ENCODE measurements at regions not wholly inside any gene's neighbourhood (a gene's known extent, or its start where the extent isn't known, plus 50 kb on each side); places are given as distances from the start of the nearest gene placed in this dataset.

DNA sequence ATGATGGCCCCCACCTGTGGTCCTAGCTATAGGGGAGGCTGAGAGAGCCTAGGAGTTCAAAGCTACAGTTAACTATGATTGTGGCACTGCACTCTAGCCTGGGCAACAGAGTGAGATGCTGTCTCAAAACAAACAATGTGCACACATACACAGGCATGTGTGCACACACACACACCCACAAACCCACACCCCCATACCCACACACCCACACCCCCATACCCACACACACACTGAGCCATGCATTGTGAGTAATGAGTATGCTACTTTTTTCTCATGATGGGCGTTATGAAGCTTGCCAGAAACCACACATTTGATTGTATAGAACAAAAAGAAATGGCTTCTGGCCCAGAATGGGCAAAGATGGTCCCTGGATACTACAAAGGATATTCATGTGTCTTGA is 691.1 kb downstream of the SLC4A3 start:
- Histone ChIP-seq H3K27ac (no peak overlapping the region), H3K4me3 (no peak overlapping the region), H3K4me1 (no peaks in the 10 kb centered on the region), H3K36me3 (no peaks in the 10 kb centered on the region), H3K27me3 (no peaks in the 10 kb centered on the region), H3K9me3 (no peaks in the 10 kb centered on the region)
- intact Hi-C loops (cut with DNase I) = no loop called here
- no peak for TF ChIP-seq CTCF (IDR thresholded peaks at IDR 0.05)
- ATAC-seq (no peak), DNase-seq (no peak)

- Histone ChIP-seq H3K27me3 (no peaks in the 10 kb centered on the region), H3K27ac (no peak overlapping the region), H3K4me1 (no peaks in the 10 kb centered on the region), H3K9me3 (no peaks in the 10 kb centered on the region), H3K36me3 (no peaks in the 10 kb centered on the region), H3K4me3 (no peak overlapping the region)
- intact Hi-C loops (cut with DNase I) = no loop called here
- TF ChIP-seq CTCF (IDR thresholded peaks at IDR 0.05) = no peak
- DNase-seq = no peak
- ATAC-seq = no peak
Measured at GRCh38 chr2:220320326-220320725, 692.9 kb downstream of the SLC4A3 start.

DNA sequence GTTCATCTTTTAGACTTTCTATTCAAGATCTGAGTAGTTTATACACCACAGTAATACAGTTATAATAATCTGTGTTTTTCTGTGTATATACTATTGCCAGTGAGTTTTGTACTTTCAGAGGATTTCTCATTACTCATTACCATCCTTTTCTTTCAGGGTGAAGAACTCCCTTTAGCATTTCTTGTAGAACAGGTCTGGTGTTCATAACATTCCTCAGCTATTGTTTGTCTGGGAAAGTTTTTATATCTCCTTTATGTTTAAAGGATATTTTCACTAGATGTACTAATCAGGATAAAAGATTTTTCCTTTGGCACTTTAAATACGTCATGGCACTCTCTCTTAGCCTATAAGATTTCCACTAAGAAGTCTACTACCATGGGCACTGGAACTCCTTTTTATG is 705.5 kb downstream of the SLC4A3 start:
- Histone ChIP-seq H3K27me3 (no peaks in the 10 kb centered on the region), H3K27ac (no peak overlapping the region), H3K4me3 (no peak overlapping the region), H3K36me3 (no peaks in the 10 kb centered on the region), H3K9me3 (peaks cover 5% of the 10 kb centered on the region), H3K4me1 (no peaks in the 10 kb centered on the region)
- no peak for TF ChIP-seq CTCF (IDR thresholded peaks at IDR 0.05)
- ATAC-seq = no peak
- intact Hi-C loops (cut with DNase I) = no loop called here
- DNase-seq = no peak

GRCh38 chr2:220334210-220334609 is 706.8 kb downstream of the SLC4A3 start:
- DNase-seq = no peak
- Histone ChIP-seq H3K4me3 (no peak overlapping the region), H3K9me3 (peaks cover 3% of the 10 kb centered on the region), H3K36me3 (no peaks in the 10 kb centered on the region), H3K4me1 (no peaks in the 10 kb centered on the region), H3K27me3 (no peaks in the 10 kb centered on the region), H3K27ac (no peak overlapping the region)
- intact Hi-C loops (cut with DNase I) = no loop called here
- no peak for TF ChIP-seq CTCF (IDR thresholded peaks at IDR 0.05)
- ATAC-seq = no peak

DNA sequence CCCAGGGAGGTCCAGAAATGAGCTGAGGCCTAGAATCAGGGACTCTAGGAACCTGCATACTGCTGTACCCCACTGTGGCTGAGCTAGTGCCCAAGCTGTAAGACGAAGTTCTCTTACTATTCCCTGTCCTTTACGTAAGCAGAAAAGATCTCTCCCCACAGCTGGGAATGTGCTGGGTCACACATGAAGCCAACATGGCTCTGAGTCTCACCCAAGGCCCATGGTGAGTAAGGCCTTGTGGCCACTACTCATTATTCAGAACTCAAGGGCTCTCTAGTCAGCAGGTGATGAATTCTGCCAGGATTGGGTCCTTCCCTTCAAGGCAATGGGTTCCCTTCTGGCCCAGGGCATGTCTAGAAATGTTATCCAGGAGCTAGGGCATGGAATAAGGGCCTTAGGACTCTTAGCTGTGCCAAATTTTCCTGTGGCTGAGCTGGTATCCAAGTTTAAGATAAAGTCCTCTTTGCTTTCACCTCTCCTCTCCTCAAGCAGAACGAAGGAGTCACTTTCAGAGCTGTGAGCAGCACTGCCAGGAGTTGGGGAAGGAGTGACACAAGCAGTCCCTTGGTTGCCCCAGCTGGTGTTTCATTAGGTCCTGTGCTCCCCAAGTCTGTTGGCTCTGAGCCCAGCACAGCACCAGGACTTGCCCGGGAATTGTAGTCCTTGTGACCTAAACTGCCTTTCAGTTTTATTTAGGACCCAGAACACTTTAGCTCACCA is 707.6 kb downstream of the SLC4A3 start:
- ATAC-seq = no peak

More for the DNA sequence above, 707.6 kb downstream of the SLC4A3 start:
- H3K36me3 ChIP-seq = no peaks in the 10 kb centered on the region
- DNase-seq = no peak
- H3K9me3 ChIP-seq = no peaks in the 10 kb centered on the region
- intact Hi-C loops (cut with DNase I) = no loop called here
- TF ChIP-seq CTCF (IDR thresholded peaks at IDR 0.05) = no peak
- H3K4me1 ChIP-seq = no peaks in the 10 kb centered on the region
- no peak overlapping the region for H3K4me3 ChIP-seq
- no peaks in the 10 kb centered on the region for H3K27me3 ChIP-seq
- H3K27ac ChIP-seq = no peak overlapping the region

All from upper lobe of right lung (tissue), 1 donor.